Hematopoietic multipotent progenitor cell treated with erythropoietin and hydrocortisone succinate and interleukin-3 and kit ligand, for 6 days (in vitro differentiated cells): ENCODE measurements at regions not wholly inside any gene's neighbourhood (a gene's known extent, or its start where the extent isn't known, plus 50 kb on each side); places are given as distances from the start of the nearest gene placed in this dataset.

Experiments used
- DNase-seq: peaks from one replicate; pipeline ENCODE4 v3.0.0-alpha.2; 2015

DNA sequence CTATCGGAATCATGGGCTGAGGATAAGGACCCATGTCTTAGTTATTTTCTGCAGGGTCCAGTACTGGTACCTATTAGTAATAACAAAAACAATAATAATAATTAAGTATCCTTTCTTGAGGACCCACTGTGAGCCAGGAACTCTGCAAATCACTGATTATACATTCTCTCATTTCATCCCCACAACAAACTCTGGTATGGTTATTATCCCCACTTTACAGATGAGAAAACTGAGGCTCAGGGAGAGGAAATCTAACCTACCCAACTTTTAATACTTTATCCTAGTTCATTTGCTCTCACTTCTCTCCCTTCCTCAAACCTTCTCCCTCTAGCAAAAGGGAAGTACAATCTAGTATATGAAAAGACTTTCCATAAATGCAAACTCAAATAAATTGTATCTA, 528.4 kb upstream of the PROK2 start:
- no peak for DNase-seq

DNA sequence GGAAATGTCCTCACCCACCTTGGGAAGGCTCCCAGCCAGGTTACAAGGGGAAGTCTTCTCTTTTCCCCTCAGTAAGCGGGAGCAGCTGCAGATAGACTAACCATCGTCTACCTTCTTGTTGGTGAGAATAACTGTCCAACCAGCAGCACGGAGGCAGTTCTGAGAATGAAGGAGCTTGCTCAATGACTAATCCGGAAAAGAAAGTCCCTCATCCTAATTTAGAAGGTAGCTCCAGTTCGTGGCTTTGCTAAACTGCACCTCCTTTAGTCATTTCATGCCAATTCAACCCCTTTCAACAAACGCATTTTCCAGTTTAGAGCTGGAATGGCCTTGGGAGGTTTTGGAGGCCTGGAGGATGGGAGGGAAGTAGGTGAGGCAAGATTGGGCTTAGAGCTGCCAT, 527.4 kb upstream of the PROK2 start:
- no peak for DNase-seq

DNA sequence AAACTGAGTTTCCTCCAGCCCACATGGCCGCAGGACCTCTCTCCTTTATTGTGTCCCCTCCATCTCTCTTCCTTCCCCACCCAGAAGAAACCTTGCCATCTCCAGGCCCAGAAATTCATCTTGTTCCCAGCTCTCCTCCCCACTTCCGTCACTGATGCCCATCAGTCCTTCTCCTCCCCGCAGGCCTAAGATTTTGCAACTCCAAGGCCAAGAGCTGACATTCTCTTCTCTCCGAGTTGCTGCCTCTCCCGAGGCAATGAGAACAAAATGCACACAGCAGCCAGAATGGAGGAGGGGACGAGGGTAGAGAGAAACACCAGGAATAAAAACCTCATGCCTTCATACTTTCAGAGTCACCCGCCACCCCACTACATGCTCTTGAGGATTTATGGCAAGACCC, 526.5 kb upstream of the PROK2 start:
- no peak for DNase-seq

DNA sequence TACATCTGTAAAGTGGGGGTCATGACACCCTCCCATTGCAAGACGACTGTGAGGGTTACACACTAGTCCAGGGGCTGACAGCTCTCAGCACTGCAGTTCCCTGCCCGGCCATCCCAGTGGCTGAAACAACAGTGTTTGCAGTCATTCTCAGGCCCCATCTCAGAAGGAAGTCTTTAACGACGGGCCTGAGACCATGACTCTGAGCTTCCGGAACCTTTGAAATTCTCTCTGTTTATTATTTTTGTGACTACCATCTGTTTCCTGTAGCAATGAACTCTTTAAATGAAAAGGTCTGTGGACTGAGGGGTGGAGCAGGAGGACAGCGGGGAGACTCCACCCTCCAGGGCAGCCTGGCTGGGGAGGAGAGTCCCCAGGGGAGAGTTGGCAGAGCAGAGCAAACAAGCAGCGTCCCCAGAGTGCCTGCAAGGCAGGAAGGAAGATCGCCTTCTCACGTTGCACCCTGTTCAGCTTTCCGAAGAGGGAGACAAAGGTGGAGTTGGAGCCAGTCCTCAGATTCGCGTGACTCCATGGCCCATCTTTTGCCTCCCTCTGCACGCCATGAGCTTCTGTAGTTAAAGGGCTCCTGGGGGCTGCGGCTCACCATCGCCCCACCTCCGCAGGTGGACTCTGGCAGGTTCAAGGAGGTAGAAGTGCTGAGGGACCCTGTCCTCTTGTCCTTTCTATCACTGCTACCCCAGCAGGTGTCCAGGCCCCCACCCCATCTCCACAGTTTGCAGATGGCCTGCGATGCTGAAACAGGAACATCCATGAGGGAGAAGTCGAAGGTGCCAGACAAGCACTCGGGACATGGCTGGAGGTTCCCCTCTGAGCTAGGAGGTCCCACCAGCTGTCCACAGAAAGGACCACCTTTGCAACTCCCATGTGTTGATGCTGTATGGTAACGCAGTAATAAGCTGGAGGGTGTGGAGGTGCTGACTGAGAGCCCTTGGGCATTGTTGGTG, 525.8 kb upstream of the PROK2 start:
- peak; percentile 78 for DNase-seq

DNA sequence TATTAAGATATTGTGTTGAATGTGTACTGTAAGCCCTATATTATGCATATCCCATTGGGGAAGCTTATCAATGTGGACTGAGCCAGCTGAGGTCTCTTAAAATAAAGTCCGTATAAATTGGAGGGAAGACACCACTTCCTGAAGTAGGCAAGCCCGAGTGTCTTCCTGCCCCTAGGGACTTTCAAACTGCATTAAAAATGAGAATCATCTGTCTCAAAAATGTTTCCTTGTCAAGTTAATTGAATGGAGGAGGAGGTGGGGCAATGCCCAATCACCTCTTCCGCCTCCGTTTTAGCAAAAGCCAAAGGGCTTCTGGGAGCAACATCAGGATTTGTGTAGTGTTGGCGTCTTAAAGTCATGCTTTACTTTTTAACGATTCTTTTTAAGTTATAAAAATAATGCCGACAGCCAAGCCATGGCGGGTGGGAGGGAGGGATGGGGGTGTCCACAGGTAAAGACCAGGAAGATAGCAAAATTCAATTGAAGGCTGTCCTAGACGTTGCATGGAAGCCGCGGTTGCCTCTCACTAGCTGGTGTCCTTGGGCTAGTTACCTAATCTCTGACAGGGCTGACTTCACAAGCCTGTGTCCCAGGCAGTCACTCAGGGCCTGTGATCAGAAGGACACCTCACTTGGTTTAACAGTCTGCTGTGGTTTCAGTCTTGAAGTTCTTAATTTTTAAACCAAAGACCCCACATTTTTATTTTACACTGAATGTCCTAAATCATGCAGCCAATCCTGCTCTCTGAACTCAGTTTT, 524.9 kb upstream of the PROK2 start:
- DNase-seq, result peak; percentile 55

DNA sequence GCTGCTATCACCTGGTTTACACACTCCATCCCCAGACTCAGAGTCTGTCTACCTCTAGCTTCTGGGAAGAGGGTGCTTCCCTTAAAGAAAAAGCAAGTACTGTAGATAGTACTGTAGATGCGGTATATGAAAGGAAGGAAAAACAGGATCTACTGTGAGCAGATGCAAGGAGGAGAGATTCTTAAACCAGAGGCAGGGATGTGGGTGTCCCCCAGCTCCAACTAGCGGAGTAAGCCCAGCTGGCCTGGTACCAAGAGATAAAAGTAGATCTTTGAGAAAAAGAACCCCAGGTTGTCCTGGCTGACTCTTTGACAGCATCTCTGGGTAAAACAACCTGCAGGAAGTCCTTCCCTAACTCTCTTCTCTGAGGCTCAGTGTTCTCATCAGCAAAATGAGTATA, 523.7 kb upstream of the PROK2 start:
- peak; percentile 63 for DNase-seq

DNA sequence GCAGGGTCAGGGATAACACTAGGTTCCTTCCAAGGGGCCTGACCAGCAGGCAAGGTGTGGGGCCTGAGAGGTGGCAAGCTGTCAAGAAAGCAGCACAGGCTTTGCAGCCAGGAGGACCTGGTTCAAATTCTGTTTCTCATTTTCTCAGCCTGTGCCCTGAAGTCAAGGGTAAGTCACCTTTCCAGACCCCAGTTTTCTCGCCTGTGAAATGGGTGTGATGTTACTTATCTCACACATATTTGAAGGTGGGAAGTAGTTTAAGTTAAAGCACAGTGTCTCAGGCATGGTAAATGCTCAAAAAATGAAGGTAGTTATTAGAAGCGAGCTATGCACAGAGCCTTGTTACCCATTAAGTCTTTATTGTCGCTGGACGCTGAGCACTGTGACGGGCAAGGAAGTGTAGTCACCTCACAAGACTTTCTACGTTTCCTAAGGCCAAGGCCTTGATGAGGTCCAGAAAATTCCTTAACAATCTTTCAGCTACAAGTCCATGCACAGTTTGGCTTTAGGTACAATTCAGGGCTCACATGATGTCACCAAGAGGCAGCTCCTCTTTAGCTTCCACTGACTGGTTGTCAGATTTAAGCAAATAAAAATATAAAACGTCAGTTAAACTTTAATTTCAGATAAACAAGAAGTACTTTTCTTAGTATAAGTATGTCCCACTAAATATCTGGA, 522.6 kb upstream of the PROK2 start:
- DNase-seq, result no peak

DNA sequence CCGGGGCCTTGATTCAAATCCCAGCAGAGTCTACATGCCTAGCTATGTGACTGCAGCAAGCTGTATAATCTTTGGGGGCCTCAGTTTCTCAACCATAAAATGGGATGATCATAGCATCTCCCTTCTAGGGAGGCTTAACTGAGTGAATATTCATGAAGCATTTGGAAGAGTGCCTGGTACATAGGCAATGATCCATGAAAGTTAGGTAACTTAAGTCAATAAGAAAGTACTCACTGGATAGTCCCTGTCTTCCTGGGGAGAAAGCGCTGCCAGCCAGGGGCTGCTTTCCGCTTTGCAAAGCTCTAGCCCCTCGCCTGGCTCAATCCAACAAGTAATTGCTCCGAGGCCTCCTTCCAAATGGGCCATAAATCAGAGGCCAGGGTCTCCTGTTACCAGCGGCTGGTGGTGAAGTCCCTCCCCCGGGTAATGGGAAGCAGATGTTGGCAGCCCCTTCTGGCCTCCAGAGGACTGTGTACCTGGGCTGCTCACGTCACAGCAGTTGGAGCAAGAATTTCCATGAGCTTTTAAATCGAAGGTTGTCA, 521.9 kb upstream of the PROK2 start:
- DNase-seq, result no peak

DNA sequence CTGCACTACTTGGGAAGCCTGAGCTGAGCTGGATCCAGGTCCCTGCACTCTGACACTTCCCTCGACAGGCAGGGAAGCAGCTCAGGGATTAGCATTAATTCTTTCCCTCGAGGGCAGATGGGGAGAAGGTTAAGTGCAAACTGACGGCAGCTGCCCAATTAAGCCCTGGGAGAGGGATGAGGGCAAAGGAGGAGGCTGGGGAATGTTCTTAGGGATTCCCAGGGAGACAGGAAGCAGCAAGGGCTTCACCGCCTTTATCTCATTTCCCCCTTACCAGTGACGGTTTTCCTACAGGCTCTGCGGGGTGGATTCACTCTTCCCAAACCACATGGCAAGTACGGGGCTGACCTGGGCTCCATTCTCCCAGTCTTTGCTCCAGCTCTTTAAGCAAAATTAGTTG, 519.0 kb upstream of the PROK2 start:
- no peak for DNase-seq

DNA sequence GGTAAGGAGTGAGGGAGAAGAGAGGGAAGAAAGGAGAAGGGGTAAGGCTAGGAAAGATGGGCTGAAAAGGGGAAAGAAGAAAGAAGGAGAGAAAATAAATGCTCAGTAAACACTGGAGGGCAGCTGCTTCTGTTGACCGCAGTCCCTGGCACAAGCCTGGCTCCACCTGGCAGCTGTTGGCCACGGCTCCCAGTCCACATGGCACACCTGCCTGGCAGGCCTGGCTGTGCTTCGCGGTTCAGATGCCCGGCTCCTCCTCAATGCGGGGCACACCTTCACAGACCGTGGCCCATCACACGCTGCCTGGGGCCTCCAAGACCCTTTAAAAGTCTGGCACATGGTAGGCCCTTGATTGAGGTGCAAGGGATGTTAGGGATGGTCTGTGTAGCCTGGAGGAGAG, 516.8 kb upstream of the PROK2 start:
- DNase-seq, result no peak

DNA sequence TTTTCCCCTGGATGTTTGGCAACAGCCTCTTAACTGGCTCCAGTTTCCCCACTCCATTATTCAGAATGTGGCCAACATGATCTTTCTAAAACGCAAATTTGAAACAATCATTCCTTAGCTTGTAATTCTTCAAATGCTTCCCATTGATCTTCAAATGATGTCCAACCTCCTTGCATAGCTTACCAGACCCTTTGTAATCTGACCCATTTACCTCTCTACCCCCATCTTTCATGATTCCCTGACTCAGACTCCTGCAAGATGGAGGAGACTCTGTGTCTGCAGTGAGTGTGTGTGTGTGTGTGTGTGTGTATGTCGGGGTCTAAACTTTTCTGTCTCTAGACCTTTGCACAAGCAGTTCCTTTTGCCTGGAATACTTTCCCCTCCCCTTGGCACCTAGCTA, 515.7 kb upstream of the PROK2 start:
- no peak for DNase-seq

DNA sequence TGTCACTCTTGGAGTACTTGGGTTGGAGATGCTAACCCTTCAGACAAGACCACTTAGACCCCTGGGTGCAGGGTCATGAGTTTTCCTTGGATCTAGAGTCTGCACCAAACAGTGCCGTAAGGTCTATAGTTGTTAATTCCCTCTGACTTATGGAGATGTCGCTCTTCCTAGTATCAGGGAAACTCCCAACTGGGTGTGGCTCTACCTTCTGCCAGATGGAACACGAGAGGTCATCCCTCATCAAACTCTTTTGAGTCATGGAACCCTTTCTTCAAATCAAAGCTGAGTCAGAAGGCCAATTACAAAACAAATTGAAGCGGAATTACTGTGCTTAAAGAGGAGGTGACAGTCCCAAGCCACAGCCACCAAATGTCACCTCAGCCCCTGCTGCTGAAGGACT, 514.9 kb upstream of the PROK2 start:
- DNase-seq, result no peak

DNA sequence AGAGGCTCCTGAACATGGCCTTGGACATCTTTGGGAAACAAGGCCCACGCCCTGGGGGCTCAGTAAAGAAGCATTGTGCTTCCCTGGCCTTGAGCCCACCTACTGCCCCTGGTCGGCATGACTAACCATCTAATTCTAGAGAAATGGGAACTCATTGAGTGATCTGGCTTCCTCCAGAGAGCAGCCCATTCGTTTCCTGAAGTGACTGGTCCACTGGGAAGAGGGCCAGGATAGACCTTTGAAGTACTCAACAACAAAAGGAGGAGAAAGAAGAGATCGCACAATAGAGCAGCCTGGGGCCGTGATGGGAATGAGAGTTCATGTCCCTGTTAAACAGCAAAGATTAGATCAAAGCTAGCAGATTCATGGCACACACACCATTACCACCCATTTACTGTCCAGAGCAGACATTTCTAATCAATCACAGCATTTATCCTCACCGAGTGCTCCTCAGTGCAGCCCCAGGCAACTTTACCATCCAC, 514.4 kb upstream of the PROK2 start:
- no peak for DNase-seq

DNA sequence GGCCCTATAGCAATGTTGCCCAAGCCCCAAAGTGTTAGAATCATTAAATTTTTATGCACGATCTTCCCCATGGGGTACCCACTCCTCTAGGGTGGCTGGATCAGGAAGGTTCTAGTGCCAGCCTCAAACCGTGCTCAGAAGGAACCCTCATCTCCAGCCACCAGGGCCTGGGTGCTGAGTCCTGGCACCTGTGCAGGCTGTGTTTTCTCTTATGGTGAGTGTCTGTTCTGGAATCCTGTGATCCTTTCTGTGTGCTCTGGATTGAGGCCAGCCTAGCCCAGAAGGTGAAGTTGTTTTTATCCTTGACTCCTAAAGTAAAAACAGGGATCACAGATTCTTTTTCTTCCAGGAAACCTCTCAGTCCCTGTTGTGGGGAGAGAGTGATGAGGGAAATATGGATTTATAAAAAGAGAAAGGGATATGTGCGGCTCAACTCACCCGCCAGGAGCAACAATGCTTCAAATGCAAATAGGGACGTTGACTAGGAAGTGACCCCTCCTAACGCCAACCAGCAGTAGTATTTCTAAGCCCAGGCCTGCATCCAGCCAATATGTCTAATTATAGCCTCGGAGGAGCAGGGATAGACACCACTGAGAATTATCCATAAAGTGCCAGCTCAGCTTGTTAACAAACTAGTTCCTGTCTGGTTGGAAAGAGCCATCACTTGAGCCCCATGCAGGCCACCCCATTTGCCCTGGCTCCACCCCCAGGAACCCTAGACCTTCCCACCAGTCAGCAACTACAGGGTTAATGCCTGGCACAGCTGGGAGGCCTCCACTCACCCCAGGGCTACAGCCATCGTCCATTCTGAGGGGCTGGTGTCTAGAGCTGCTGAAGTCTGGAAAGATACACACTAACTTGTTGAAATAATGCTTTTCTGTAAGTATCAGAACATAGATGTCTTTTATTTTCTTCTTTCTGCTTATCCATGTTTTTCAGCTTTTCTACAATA, 513.5 kb upstream of the PROK2 start:
- no peak for DNase-seq

DNA sequence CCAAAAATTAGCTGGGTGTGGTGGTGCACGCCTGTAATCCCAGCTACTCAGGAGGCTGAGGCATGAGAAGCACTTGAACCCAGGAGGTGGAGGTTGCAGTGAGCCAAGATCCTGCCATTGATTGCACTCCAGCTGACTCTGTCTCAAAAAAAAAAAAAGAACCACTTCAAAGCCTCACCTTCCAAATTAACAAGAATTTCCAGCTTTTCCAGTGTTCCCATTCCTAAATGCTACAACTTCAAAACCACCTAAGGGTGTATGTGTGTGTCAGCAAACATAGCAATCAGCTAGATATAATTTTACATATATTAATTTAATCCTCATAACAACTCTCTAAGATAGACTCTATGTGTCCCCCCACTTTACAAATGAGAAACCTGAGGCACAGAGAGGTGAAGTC, 512.5 kb upstream of the PROK2 start:
- DNase-seq, result no peak

DNA sequence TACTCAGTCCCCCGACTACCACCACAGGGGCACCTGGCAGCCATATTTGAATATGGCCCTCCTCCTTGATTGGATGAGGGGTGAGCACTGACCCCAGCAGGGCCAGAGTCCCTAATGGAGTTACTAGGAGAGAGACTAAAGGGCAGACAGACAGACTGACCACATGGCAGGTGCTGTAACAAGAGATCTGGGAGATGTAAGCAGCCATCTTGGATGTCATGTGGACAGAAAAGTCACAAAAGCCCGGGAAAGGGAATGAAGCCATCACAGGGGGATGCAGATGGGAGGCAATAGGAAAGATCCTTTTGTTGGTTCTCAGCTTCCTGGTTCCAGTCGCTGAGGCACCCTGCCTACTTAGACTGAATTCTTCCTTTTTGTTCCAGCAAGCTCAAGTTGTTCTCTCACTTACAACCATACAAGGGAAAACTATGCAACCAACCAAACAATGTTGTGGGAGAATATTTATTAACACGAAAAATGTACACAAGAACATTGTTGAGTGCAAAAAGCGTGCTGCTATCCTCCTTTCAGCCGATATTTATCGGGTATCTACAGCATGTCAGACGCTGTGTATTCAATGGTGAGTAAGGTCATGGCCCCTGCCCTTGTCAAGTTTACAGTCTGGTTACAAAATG, 511.6 kb upstream of the PROK2 start:
- DNase-seq, result no peak

DNA sequence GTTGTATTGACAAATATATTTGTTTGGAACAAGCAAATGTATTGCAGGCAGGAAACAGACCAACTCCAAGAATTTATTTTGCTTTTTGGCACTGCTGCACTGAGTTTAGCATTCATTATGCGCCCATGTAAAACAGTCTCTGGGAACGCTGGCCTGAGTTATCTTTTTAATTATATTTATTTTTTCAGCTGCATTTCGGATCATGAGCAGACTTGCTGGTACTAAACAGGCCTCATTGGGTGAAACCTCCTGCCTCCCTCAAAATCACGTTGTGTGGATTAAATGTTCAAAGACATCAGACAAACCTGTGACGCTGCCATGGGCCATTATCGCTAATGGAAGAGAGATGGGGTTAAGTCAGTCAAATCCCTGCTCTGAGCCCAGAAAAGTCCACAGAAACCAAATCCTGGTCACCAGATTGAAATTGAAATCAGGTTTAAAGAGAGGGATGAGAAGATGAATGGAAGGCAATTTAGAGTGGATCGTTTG, 511.1 kb upstream of the PROK2 start:
- DNase-seq, result no peak

DNA sequence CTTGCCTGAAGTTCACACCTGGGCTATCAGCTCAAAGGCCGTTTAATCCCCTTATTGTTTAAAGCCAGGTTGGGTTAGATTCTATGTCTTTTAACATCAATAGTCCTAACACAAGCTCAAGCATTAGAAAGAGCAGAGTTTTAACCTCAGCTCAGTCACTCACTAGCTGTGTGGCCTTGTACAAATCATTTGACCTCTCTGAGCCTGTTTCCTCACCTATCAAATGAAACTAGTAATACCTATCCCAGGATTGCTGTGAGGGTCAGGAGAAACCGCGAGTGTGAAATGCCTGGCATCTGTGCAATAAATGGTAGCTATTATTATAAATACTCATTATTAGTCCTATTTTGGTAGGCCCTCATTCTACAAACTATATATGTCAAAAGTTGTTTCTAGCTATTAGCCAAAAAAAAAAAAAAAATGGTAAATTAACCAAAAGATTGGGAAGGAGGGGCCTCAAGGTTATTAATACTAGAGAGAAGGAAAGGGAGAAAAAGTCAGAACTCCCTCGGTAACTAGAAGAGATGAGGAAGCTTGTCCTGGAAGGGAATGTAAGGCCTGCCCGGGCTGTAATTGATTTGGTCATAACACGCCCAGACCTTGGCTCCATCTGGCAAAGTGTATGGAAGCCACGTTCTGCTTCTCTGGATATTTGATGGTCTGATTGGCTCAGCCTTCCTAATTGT, 510.5 kb upstream of the PROK2 start:
- no peak for DNase-seq

DNA sequence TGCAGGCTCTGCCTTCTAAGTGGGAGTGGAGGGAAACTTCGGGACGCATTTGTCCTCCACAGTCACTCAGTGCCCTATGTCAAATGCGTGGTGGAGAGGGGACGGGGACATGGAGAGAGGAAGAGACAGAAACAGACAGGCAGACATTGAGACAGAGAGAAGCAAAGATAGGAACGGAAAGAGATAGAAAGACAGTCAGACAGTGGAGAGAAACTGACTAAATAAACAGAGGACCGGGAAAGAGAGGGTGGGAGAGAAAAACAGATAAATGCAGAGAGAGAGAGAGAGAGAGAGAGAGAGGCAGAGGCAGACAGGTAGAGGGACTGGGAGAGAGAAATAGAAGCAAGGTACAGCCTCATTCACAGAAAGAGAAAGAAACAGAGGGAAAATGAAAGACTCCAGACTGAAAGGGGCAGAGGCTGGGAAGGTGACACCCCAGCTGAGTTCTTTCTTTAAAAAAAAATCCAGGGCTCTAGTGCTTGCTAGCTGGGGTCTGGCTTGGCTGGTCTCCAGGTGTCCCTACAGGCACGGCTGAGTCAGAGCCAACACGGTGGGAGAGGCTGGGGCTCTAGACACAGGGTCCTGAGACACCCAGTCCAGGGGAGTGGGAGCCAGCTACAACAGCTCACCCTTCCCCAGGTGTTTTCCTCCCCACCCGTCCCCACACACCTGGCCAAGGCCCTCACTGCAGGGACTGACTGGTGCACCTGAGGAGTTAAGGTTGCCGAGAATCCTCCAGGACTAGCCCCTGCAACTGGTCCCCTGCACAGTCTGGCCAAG, 506.1 kb upstream of the PROK2 start:
- peak; percentile 46 for DNase-seq

DNA sequence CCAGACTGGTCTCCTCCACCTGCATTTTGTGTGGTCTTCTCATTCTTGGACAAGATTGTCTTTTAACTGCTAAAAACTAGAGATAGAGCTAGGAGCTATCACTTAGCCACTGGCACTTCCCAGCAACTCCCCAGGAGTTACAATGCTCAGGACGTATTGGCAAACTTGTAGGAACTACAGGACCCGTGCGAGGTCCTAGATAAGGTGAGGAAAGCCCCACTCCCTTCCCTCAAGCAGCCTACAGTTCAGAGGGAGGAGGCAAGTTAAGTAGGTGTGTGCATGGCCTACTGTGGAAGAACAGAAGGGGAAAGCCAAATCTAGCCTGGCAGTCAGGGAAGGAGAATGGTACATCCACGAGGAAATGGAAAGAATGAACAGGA, 504.7 kb upstream of the PROK2 start:
- DNase-seq, result peak; percentile 73
